Nephron (organoid): ENCODE measurements at regions not wholly inside any gene's neighbourhood (a gene's known extent, or its start where the extent isn't known, plus 50 kb on each side); places are given as distances from the start of the nearest gene placed in this dataset.
"Not testable (repeated sequence)": the region's sequence is repeated elsewhere in the genome, so short reads cannot be mapped to it uniquely, and the experiment has no call there.

Source experiments
- H3K27ac Mint-ChIP-seq, 3 experiments: 2 replicates each; pipeline ENCODE4 v1.8.0; 2020; ENCODE audit warnings: mixed read lengths in 3 of 3, mild to moderate bottlenecking in 2 of 3, moderate library complexity in 1 of 3
- H3K27me3 Mint-ChIP-seq: 2 replicates; pipeline ENCODE4 v1.8.0; 2021; ENCODE audit warnings: low read depth, mild to moderate bottlenecking, moderate library complexity, mixed read lengths
- H3K36me3 Mint-ChIP-seq: 2 replicates; pipeline ENCODE4 v1.8.0; 2020; ENCODE audit warnings: low read depth, mixed read lengths
- H3K4me1 Mint-ChIP-seq: 2 replicates; pipeline ENCODE4 v1.8.0; 2020; ENCODE audit warnings: mixed read lengths
- H3K4me3 Mint-ChIP-seq, 3 experiments: 2 replicates each; pipeline ENCODE4 v1.8.0; 2020; ENCODE audit warnings: mild to moderate bottlenecking in 3 of 3, mixed read lengths in 3 of 3, moderate library complexity in 2 of 3
- H3K9me3 Mint-ChIP-seq: 2 replicates; pipeline ENCODE4 v1.8.0; 2020; ENCODE audit warnings: mixed read lengths
- CTCF ChIP-seq, 3 experiments: fragments of 200-600 bp; sonication (generic); IDR thresholded peaks; one replicate each; pipeline ENCODE4 v1.5.0; 2021; ENCODE audit warnings: antibody characterized with exemption in 3 of 3; ENCODE audit not compliant: unreplicated experiment in 3 of 3

- Mint-ChIP-seq H3K36me3 (no peaks in the 10 kb centered on the region), H3K4me1 (no peaks in the 10 kb centered on the region), H3K27ac (no peak overlapping the region), H3K27me3 (no peaks in the 10 kb centered on the region), H3K4me3 (no peak overlapping the region), H3K9me3 (peaks cover 6% of the 10 kb centered on the region)
- TF ChIP-seq CTCF (IDR thresholded peaks at IDR 0.05; ENCODE audit: unreplicated experiment in 3 of 3) = no peak
Observed at GRCh38 chrX:33949300-33949699, 182.8 kb downstream of the FAM47A start.

GRCh38 chrX:33926249-33926648 is 205.9 kb downstream of the FAM47A start:
- not testable (repeated sequence) for H3K36me3 Mint-ChIP-seq, H3K27ac Mint-ChIP-seq, H3K27me3 Mint-ChIP-seq, H3K4me3 Mint-ChIP-seq, H3K4me1 Mint-ChIP-seq
- peaks cover 15% of the 10 kb centered on the region for H3K9me3 Mint-ChIP-seq

- TF ChIP-seq CTCF (IDR thresholded peaks at IDR 0.05; ENCODE audit: unreplicated experiment in 3 of 3) = no peak
- Mint-ChIP-seq H3K36me3 (no peaks in the 10 kb centered on the region), H3K27ac (no peak overlapping the region)
Observed at GRCh38 chrX:33923262-33923661, 208.9 kb downstream of the FAM47A start.

GRCh38 chrX:33909836-33910235 is 222.3 kb downstream of the FAM47A start:
- Mint-ChIP-seq H3K27ac (peak overlapping the region; percentile 86 to 94 (median 87)), H3K4me1 (no peaks in the 10 kb centered on the region), H3K27me3 (no peaks in the 10 kb centered on the region), H3K9me3 (peaks cover 5% of the 10 kb centered on the region), H3K36me3 (no peaks in the 10 kb centered on the region), H3K4me3 (no peak overlapping the region)
- no peak for TF ChIP-seq CTCF (IDR thresholded peaks at IDR 0.05; ENCODE audit: unreplicated experiment in 3 of 3)

More at GRCh38 chrX:33923262-33923661, 208.9 kb downstream of the FAM47A start:
- Mint-ChIP-seq H3K9me3 (peaks cover 12% of the 10 kb centered on the region), H3K27me3 (no peaks in the 10 kb centered on the region), H3K4me3 (no peak overlapping the region), H3K4me1 (no peaks in the 10 kb centered on the region)

GRCh38 chrX:33908898-33909297 is 223.2 kb downstream of the FAM47A start:
- peak overlapping the region in 1 of 3 experiments; percentile 70 for H3K27ac Mint-ChIP-seq
- H3K9me3 Mint-ChIP-seq = peaks cover 8% of the 10 kb centered on the region
- H3K4me3 Mint-ChIP-seq = no peak overlapping the region
- TF ChIP-seq CTCF (IDR thresholded peaks at IDR 0.05; ENCODE audit: unreplicated experiment in 3 of 3) = no peak
- H3K36me3 Mint-ChIP-seq = no peaks in the 10 kb centered on the region
- no peaks in the 10 kb centered on the region for H3K4me1 Mint-ChIP-seq
- H3K27me3 Mint-ChIP-seq = no peaks in the 10 kb centered on the region

GRCh38 chrX:33908074-33908473 is 224.0 kb downstream of the FAM47A start:
- Mint-ChIP-seq H3K4me1 (no peaks in the 10 kb centered on the region), H3K36me3 (no peaks in the 10 kb centered on the region), H3K27ac (peak overlapping the region in 1 of 3 experiments; percentile 48), H3K4me3 (no peak overlapping the region), H3K9me3 (peaks cover 10% of the 10 kb centered on the region), H3K27me3 (no peaks in the 10 kb centered on the region)
- no peak for TF ChIP-seq CTCF (IDR thresholded peaks at IDR 0.05; ENCODE audit: unreplicated experiment in 3 of 3)
